ENCODE measurements at regions not wholly inside any gene's neighbourhood (a gene's known extent, or its start where the extent isn't known, plus 50 kb on each side); places are given as distances from the start of the nearest gene placed in this dataset.

DNA sequence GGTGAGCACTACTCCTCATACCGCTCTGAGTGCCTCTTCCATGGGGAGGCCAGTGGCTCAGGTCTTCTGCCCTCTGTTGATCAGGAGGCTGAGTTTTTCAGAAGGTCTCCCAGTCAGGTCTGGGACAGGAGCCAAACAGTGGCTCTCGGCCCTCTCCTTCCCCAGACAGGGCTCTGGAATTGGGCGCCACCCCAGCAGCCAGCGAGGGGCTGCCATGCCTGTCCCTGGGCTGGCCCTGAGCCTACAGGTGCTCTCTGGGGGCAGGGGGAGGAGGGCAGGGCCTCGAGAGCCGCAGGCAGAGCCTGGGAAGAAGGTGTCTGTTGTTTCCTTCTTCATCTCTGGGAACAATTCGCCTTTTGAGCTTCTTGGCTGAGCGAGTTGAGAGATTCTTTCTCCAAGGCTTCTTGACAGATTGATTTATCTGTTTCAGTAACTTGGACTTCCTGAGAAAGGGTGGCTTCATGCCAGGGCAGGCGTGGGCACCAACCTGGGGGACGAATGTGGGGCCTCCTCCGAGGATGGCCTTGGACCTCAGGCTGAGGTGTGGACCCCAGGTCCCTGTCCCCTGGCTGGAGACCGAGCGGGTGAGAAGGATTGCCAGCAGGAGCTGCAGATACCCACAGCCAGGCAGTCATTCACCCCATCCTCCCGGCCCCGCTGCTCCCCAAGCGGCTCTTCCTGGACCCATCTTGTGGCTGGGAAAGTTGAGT, 64.7 kb upstream of the GLI2 start:
- H3K9me2 ChIP-seq (replicated peaks; ENCODE audit: control insufficient read depth, low read length) = no peaks in the 10 kb centered on the region
- TF ChIP-seq EZH2phosphoT487 (IDR thresholded peaks at IDR 0.05; ENCODE audit: borderline replicate concordance, low read length) = no peak
- TF ChIP-seq, protein P1, sequence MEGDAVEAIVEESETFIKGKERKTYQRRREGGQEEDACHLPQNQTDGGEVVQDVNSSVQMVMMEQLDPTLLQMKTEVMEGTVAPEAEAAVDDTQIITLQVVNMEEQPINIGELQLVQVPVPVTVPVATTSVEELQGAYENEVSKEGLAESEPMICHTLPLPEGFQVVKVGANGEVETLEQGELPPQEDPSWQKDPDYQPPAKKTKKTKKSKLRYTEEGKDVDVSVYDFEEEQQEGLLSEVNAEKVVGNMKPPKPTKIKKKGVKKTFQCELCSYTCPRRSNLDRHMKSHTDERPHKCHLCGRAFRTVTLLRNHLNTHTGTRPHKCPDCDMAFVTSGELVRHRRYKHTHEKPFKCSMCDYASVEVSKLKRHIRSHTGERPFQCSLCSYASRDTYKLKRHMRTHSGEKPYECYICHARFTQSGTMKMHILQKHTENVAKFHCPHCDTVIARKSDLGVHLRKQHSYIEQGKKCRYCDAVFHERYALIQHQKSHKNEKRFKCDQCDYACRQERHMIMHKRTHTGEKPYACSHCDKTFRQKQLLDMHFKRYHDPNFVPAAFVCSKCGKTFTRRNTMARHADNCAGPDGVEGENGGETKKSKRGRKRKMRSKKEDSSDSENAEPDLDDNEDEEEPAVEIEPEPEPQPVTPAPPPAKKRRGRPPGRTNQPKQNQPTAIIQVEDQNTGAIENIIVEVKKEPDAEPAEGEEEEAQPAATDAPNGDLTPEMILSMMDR (IDR thresholded peaks at IDR 0.05; ENCODE audit: low read depth, low read length, poor library complexity, severe bottlenecking) = no peak
- H3K27me3 ChIP-seq (ENCODE audit: control insufficient read depth, low read length) = 0 out of 2 replicates have a peak, but pooled peaks cover 5% of the 10 kb centered on the region
- no peaks in the 10 kb centered on the region for H4K20me1 ChIP-seq (ENCODE audit: control insufficient read depth, insufficient read depth, low read depth, low read length)
- H3K79me2 ChIP-seq (ENCODE audit: control insufficient read depth, low read length) = no peaks in the 10 kb centered on the region
- H3F3A ChIP-seq (ENCODE audit: control insufficient read depth, insufficient read depth) = no peaks in the 10 kb centered on the region
- no peaks in the 10 kb centered on the region for H3K36me3 ChIP-seq (ENCODE audit: control insufficient read depth, low read length)
- no peak overlapping the region for H3K4me3 ChIP-seq (ENCODE audit: low read length)
- no peaks in the 10 kb centered on the region for H3K4me1 ChIP-seq (ENCODE audit: control insufficient read depth, low read length)
- no peaks in the 10 kb centered on the region for H3K9me3 ChIP-seq (ENCODE audit: control insufficient read depth, insufficient read depth, low read length)
- no peak overlapping the region for H3K27ac ChIP-seq (ENCODE audit: low read depth, low read length)
- H3K4me2 ChIP-seq (ENCODE audit: low read length) = no peak overlapping the region

DNA sequence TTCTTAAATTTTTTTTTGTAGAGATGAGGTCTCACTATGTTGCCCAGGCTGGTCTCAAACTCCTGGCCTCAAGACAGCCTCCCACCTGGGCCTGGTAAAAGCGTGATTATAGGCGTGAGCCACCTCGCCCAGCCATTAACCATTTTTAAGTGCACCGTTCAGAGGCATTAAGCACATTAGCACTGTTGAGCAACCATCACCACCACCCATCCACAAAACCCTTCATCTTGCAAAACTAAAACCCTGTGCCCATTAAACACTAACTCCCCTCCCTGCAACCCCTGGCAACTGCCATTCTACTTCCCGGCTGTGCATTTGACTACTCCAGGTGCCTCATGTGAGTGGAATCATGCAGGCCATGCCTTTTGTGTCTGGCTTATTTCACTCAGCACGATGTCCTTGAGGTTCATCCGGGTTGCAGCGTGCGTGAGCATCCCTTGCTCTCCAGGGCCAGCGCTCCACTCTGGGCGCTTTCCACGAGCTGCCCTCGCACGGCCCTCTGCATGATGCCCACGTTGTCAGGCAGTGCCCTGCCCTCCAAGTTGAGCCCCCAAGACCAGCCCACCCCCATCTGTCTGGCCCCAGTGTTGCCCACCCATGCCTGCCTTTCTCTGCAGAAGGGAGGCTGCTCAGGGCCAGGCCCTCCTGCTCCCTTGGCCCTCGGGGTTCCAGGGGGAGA, 63.0 kb upstream of the GLI2 start:
- H3K9me3 ChIP-seq (ENCODE audit: control insufficient read depth, insufficient read depth, low read length) = no peaks in the 10 kb centered on the region

DNA sequence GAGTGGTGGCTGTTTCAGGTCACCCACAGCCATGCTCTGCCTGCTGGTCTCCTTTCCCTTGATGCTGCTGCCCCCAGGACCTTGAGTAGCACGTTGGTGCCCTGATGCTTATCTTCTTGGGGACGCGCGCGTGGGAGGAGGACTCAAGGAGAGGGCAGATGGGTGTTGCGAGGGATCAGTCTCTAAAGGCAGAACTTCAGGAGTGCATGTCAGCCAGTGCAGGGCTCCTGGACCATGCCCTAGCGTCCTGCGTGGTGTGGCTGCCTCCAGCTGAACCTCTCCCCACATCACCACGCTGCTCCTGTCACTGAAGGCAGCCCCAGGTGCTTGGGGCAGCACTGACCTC, 62.5 kb upstream of the GLI2 start:
- Histone ChIP-seq H3K27me3 (ENCODE audit: control insufficient read depth, low read length) (0 out of 2 replicates have a peak, but pooled peaks cover 5% of the 10 kb centered on the region), H3K4me2 (ENCODE audit: low read length) (no peak overlapping the region), H3K36me3 (ENCODE audit: control insufficient read depth, low read length) (no peaks in the 10 kb centered on the region)

More for the DNA sequence above, 63.0 kb upstream of the GLI2 start:
- H3K4me2 ChIP-seq (ENCODE audit: low read length) = no peak overlapping the region
- H3K27ac ChIP-seq (ENCODE audit: low read depth, low read length) = no peak overlapping the region
- no peak overlapping the region for H3K4me3 ChIP-seq (ENCODE audit: low read length)
- H3K27me3 ChIP-seq (ENCODE audit: control insufficient read depth, low read length) = 0 out of 2 replicates have a peak, but pooled peaks cover 5% of the 10 kb centered on the region
- H3K9me2 ChIP-seq (replicated peaks; ENCODE audit: control insufficient read depth, low read length) = no peaks in the 10 kb centered on the region
- TF ChIP-seq EZH2phosphoT487 (IDR thresholded peaks at IDR 0.05; ENCODE audit: borderline replicate concordance, low read length) = no peak
- TF ChIP-seq, protein P1 (IDR thresholded peaks at IDR 0.05; ENCODE audit: low read depth, low read length, poor library complexity, severe bottlenecking) = no peak
- no peaks in the 10 kb centered on the region for H3K4me1 ChIP-seq (ENCODE audit: control insufficient read depth, low read length)
- H3K79me2 ChIP-seq (ENCODE audit: control insufficient read depth, low read length) = no peaks in the 10 kb centered on the region
- H3K36me3 ChIP-seq (ENCODE audit: control insufficient read depth, low read length) = no peaks in the 10 kb centered on the region
- H4K20me1 ChIP-seq (ENCODE audit: control insufficient read depth, insufficient read depth, low read depth, low read length) = no peaks in the 10 kb centered on the region
- no peaks in the 10 kb centered on the region for H3F3A ChIP-seq (ENCODE audit: control insufficient read depth, insufficient read depth)

More for the DNA sequence above, 62.5 kb upstream of the GLI2 start:
- Histone ChIP-seq H3K9me2 (replicated peaks; ENCODE audit: control insufficient read depth, low read length) (no peaks in the 10 kb centered on the region), H3K4me1 (ENCODE audit: control insufficient read depth, low read length) (no peaks in the 10 kb centered on the region), H3K9me3 (ENCODE audit: control insufficient read depth, insufficient read depth, low read length) (no peaks in the 10 kb centered on the region), H4K20me1 (ENCODE audit: control insufficient read depth, insufficient read depth, low read depth, low read length) (no peaks in the 10 kb centered on the region), H3F3A (ENCODE audit: control insufficient read depth, insufficient read depth) (no peaks in the 10 kb centered on the region), H3K4me3 (ENCODE audit: low read length) (no peak overlapping the region), H3K27ac (ENCODE audit: low read depth, low read length) (no peak overlapping the region), H3K79me2 (ENCODE audit: control insufficient read depth, low read length) (no peaks in the 10 kb centered on the region)
- TF ChIP-seq, protein P1 (IDR thresholded peaks at IDR 0.05; ENCODE audit: low read depth, low read length, poor library complexity, severe bottlenecking) = no peak
- TF ChIP-seq EZH2phosphoT487 (IDR thresholded peaks at IDR 0.05; ENCODE audit: borderline replicate concordance, low read length) = no peak
